Liver (tissue), 3 donors: ENCODE measurements at regions not wholly inside any gene's neighbourhood (a gene's known extent, or its start where the extent isn't known, plus 50 kb on each side); places are given as distances from the start of the nearest gene placed in this dataset.

Experiments
- RAD21 ChIP-seq, 2 donors: IDR thresholded peaks; 2 replicates each; pipeline ENCODE4 v1.6.1; 2016; ENCODE audit warnings: antibody characterized with exemption in 2 of 2, mild to moderate bottlenecking in 2 of 2
- SP1 ChIP-seq: IDR thresholded peaks from 2 replicates; pipeline ENCODE4 v1.6.1; 2018; ENCODE audit warnings: antibody characterized with exemption, mild to moderate bottlenecking
- TAF1 ChIP-seq: conservative IDR thresholded peaks from 2 replicates; pipeline ENCODE4 v1.6.1; 2016; ENCODE audit warnings: antibody characterized with exemption, mild to moderate bottlenecking
- TF ChIP-seq, protein P1 (sequence below): IDR thresholded peaks from 2 replicates; pipeline ENCODE4 v1.6.1; 2016; ENCODE audit warnings: antibody characterized with exemption, mild to moderate bottlenecking
- TF ChIP-seq, protein P2 (sequence below): fragments of 150-350 bp; IDR thresholded peaks from 2 replicates; pipeline ENCODE4 v1.5.1; 2017; ENCODE audit warnings: improper control_type of control experiment, low read depth, low read length; ENCODE audit not compliant: missing input control
- TF ChIP-seq, protein P3 (sequence below): IDR thresholded peaks from 2 replicates; pipeline ENCODE4 v1.6.1; 2016; ENCODE audit warnings: antibody characterized with exemption
- donor health status: healthy.
- donor health status: healthy.

DNA sequence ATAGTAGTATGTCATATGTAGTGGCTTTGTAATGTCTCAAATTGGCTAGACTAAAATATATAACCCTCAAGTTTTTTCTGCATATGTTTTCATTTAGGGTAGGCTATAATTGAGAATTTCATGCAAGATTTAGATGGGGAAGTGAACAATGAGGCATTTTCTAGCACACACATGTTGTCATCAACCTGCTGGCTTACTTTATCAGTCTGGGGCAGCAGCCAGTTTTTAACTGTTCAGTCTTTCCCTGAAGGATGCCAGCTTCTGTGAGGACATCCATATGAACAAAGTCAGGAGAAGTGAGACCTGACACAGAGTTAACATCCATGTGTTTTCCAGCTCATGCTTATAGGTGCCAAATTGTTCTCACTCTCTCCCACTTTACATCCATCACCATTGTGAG is 74.7 kb upstream of the OLFM3 start:
- TF ChIP-seq RAD21 (IDR thresholded peaks at IDR 0.05), result no peak
- TF ChIP-seq, protein P1, sequence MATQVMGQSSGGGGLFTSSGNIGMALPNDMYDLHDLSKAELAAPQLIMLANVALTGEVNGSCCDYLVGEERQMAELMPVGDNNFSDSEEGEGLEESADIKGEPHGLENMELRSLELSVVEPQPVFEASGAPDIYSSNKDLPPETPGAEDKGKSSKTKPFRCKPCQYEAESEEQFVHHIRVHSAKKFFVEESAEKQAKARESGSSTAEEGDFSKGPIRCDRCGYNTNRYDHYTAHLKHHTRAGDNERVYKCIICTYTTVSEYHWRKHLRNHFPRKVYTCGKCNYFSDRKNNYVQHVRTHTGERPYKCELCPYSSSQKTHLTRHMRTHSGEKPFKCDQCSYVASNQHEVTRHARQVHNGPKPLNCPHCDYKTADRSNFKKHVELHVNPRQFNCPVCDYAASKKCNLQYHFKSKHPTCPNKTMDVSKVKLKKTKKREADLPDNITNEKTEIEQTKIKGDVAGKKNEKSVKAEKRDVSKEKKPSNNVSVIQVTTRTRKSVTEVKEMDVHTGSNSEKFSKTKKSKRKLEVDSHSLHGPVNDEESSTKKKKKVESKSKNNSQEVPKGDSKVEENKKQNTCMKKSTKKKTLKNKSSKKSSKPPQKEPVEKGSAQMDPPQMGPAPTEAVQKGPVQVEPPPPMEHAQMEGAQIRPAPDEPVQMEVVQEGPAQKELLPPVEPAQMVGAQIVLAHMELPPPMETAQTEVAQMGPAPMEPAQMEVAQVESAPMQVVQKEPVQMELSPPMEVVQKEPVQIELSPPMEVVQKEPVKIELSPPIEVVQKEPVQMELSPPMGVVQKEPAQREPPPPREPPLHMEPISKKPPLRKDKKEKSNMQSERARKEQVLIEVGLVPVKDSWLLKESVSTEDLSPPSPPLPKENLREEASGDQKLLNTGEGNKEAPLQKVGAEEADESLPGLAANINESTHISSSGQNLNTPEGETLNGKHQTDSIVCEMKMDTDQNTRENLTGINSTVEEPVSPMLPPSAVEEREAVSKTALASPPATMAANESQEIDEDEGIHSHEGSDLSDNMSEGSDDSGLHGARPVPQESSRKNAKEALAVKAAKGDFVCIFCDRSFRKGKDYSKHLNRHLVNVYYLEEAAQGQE, result no peak
- TF ChIP-seq, protein P2, sequence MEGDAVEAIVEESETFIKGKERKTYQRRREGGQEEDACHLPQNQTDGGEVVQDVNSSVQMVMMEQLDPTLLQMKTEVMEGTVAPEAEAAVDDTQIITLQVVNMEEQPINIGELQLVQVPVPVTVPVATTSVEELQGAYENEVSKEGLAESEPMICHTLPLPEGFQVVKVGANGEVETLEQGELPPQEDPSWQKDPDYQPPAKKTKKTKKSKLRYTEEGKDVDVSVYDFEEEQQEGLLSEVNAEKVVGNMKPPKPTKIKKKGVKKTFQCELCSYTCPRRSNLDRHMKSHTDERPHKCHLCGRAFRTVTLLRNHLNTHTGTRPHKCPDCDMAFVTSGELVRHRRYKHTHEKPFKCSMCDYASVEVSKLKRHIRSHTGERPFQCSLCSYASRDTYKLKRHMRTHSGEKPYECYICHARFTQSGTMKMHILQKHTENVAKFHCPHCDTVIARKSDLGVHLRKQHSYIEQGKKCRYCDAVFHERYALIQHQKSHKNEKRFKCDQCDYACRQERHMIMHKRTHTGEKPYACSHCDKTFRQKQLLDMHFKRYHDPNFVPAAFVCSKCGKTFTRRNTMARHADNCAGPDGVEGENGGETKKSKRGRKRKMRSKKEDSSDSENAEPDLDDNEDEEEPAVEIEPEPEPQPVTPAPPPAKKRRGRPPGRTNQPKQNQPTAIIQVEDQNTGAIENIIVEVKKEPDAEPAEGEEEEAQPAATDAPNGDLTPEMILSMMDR, result no peak
- no peak for TF ChIP-seq SP1
- TF ChIP-seq, protein P3, sequence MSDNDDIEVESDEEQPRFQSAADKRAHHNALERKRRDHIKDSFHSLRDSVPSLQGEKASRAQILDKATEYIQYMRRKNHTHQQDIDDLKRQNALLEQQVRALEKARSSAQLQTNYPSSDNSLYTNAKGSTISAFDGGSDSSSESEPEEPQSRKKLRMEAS, result no peak
- TF ChIP-seq TAF1, result no peak
